Kidney (tissue), 13 donors: ENCODE measurements at regions not wholly inside any gene's neighbourhood (a gene's known extent, or its start where the extent isn't known, plus 50 kb on each side); places are given as distances from the start of the nearest gene placed in this dataset.

ENCODE experiments used
- DNase-seq, 5 donors: peaks; one replicate each; pipeline ENCODE4 v3.0.0-alpha.2; 2013 to 2020
- FAIRE-seq: peaks from 2 replicates; lab custom pipeline; 2012; peaks lifted over from hg19 to GRCh38; lab: Jason Lieb, UNC
- H3K27ac ChIP-seq, 2 donors: one replicate each; pipeline ENCODE4 v1.7.0; 2013; ENCODE audit warnings: low read depth in 2 of 2, low read length in 2 of 2, inconsistent platforms in 1 of 2
- H3K27me3 ChIP-seq: one replicate; pipeline ENCODE4 v1.7.1; 2013; ENCODE audit warnings: low read length, inconsistent platforms; ENCODE audit not compliant: control insufficient read depth, insufficient read depth
- H3K36me3 ChIP-seq, 3 donors: one replicate each; pipeline versions ENCODE4 v1.7.0 to v1.7.1; 2013; ENCODE audit warnings: low read length in 3 of 3, control low read depth in 1 of 3, inconsistent platforms in 1 of 3; ENCODE audit not compliant: insufficient read depth in 3 of 3, control insufficient read depth in 2 of 3
- H3K4me1 ChIP-seq, 3 donors: one replicate each; pipeline versions ENCODE4 v1.7.0 to v1.7.1; 2013; ENCODE audit warnings: low read length in 3 of 3, inconsistent platforms in 1 of 3, low read depth in 1 of 3; ENCODE audit not compliant: control insufficient read depth in 2 of 3, insufficient read depth in 2 of 3
- H3K4me3 ChIP-seq, 3 donors: one replicate each; pipeline versions ENCODE4 v1.7.0 to v1.8.1; 2013; ENCODE audit warnings: low read length in 3 of 3, control low read depth in 1 of 3, inconsistent platforms in 1 of 3
- H3K9ac ChIP-seq, 3 donors: one replicate each; pipeline versions ENCODE4 v1.7.0 to v1.7.1; 2013; ENCODE audit warnings: low read length in 3 of 3, control low read depth in 1 of 3, inconsistent platforms in 1 of 3
- H3K9me3 ChIP-seq, 3 donors: one replicate each; pipeline versions ENCODE4 v1.7.0 to v1.7.1; 2013; ENCODE audit warnings: low read length in 3 of 3, control low read depth in 1 of 3, inconsistent platforms in 1 of 3; ENCODE audit not compliant: control insufficient read depth in 2 of 3, insufficient read depth in 1 of 3
- CTCF ChIP-seq: IDR thresholded peaks from 3 replicates; pipeline ENCODE4 v1.5.1; 2012; ENCODE audit warnings: mild to moderate bottlenecking, moderate library complexity, borderline replicate concordance; ENCODE audit not compliant: insufficient read depth; ENCODE audit errors: extremely low read depth
- intact Hi-C: fragments of 100-400 bp; cut with DNase I; formaldehyde crosslinking; loops from one replicate; pipeline ENCODE4 v1.11.1; 2022
- donor health status: control.
- donor health status: control.
- donor health status: control.
- donor health status: control.
- donor health status: control.
- donor health status: DM: yes; HTN: yes; CAD: no.
- donor health status: Normal renal cell carcinoma (clear cell type).

- Histone ChIP-seq H3K4me3 (no peak overlapping the region), H3K27ac (no peak overlapping the region), H3K9me3 (no peaks in the 10 kb centered on the region), H3K36me3 (no peaks in the 10 kb centered on the region), H3K27me3 (no peaks in the 10 kb centered on the region), H3K9ac (no peak overlapping the region), H3K4me1 (no peaks in the 10 kb centered on the region)
- FAIRE-seq (no peak), DNase-seq (no peak)
- intact Hi-C loops = no loop called here
- TF ChIP-seq CTCF = no peak
These were observed 139.4 kb upstream of the CXorf66 start for GRCh38 chrX:140104760-140105159.

DNA sequence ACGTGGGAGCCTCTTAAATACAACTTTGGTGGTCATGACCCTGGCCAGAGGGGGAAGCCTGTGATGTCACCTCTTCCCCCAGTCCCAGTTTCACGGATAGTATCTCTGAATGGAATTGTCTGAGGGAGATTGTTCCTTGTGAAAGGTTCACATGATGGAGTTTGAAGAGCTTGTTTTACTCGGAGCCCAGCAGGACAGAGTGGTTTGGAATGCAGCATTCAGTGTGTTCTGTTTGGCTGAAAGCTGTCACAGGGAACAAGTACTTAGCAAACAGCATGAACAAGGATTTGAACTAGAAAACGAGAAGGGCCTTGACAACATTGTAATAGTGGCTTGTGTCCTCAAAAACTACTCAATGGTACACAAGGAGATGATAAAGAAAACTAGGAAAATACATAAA is 133.9 kb upstream of the CXorf66 start:
- H3K27me3 ChIP-seq = no peaks in the 10 kb centered on the region

GRCh38 chrX:140092121-140092520 is 126.8 kb upstream of the CXorf66 start:
- peak in 2 of 5 donors; percentile 31 to 54 for DNase-seq
- no peak overlapping the region for H3K4me3 ChIP-seq
- no peak for TF ChIP-seq CTCF

More for the DNA sequence above, 133.9 kb upstream of the CXorf66 start:
- TF ChIP-seq CTCF = no peak
- DNase-seq = no peak
- H3K4me3 ChIP-seq = no peak overlapping the region
- H3K9me3 ChIP-seq = no peaks in the 10 kb centered on the region
- intact Hi-C loops = no loop called here
- no peaks in the 10 kb centered on the region for H3K4me1 ChIP-seq
- H3K27ac ChIP-seq = no peak overlapping the region
- H3K36me3 ChIP-seq = no peaks in the 10 kb centered on the region
- no peak overlapping the region for H3K9ac ChIP-seq
- no peak for FAIRE-seq

More at GRCh38 chrX:140092121-140092520, 126.8 kb upstream of the CXorf66 start:
- no peaks in the 10 kb centered on the region for H3K9me3 ChIP-seq
- FAIRE-seq = no peak
- H3K27me3 ChIP-seq = peaks cover 11% of the 10 kb centered on the region
- intact Hi-C loops = no loop called here
- no peaks in the 10 kb centered on the region for H3K4me1 ChIP-seq
- H3K27ac ChIP-seq = no peak overlapping the region
- H3K9ac ChIP-seq = no peak overlapping the region
- H3K36me3 ChIP-seq = no peaks in the 10 kb centered on the region
